GM04503 (cell line): ENCODE measurements at regions not wholly inside any gene's neighbourhood (a gene's known extent, or its start where the extent isn't known, plus 50 kb on each side); places are given as distances from the start of the nearest gene placed in this dataset.
"Not testable (repeated sequence)": the region's sequence is repeated elsewhere in the genome, so short reads cannot be mapped to it uniquely, and the experiment has no call there.

Source experiments
- DNase-seq: peaks from one replicate; pipeline ENCODE4 v3.0.0-alpha.2; 2012; ENCODE audit warnings: low read depth

DNA sequence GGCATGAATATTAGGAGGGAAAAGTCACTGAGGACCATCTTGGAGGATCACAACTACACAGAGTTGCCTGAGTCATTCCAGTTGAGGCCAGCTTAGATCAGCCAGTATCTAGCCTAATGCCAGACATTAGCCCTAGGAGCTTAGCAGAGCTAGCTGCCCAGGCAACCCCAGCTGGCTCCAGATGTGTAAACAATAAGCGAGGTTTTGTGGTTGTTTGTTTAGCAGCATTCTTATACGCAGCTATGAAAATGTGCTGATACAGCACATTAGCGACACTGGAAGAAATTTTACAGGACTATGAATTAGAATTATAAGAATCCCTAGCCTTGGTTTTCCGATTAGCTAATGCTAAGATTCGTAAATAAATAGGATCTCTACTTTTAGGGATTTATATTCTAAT, 59.3 kb downstream of the BTBD3 start:
- DNase-seq, result no peak

DNA sequence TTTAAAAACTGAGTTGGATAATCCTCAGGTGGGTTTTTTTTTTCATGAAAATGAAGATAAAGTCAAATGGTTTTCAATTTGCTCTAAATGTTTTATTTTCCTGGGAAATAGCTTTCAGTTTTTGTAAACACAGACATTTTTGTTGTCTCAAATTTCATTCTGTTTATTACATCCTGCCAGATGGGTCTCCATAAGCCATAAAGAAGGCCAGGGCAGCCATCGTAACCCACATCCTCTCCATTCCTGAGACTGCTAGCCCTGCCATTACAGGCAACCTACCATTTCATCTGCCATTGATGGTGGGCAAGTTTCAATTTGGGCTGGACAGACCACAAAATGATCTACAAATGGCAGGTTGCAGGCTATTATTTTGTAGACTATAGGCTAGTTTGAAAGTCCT, 60.8 kb downstream of the BTBD3 start:
- no peak for DNase-seq

GRCh38 chr20:11979306-11979990, 61.8 kb downstream of the BTBD3 start:
- no peak for DNase-seq

- DNase-seq, result no peak
These were observed 62.6 kb downstream of the BTBD3 start for GRCh38 chr20:11980263-11980662.

- no peak for DNase-seq
These were observed 63.8 kb downstream of the BTBD3 start for GRCh38 chr20:11981366-11981947.

GRCh38 chr20:11982289-11982954, 64.7 kb downstream of the BTBD3 start:
- DNase-seq, result no peak

DNA sequence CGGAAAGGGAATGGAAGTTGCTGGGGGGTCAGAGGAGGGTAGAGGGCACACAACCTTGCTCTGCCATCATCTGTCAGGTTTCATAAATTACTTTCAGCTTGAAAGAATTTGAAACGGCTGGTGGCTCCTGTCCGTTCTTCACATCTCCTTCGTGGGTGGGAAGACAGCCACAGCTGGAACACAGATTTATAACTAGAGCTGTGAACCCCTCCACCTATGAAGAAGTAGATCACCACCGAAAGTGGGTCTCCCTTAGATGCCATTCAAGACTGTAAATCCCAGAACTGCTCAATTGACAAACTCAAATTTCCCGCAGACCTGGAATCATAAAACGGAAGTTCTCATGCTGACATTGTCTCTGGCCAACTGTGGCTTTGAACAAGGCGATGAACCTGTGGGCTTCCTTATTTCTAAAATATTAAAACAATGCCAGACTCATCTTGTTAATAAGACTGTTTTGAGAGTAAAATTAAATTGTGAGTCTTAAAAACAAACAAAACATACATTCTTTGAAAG, 65.3 kb downstream of the BTBD3 start:
- no peak for DNase-seq

GRCh38 chr20:11986954-11987353, 69.3 kb downstream of the BTBD3 start:
- DNase-seq, result no peak

DNA sequence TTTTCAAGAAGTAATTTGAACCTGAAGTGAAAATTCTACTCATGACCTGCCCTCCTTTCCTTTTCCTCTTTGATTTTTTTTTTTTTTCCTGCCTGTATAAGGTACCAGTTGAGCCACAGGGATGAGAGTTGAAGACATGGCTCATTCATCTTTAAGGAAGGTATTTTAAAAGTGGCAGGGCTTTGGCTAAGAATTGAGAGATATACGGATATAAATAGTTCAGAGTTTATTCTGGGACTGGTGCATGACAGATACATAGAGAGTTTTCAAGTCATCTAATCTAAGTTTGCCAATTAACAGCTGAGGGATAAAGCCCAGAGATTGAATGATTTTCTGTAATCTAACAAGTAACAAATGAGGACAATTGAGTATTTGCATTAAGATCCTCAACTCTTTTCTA, 69.8 kb downstream of the BTBD3 start:
- no peak for DNase-seq

- DNase-seq, result no peak
These were observed 71.5 kb downstream of the BTBD3 start for GRCh38 chr20:11989018-11989771.

GRCh38 chr20:11992426-11992825, 74.7 kb downstream of the BTBD3 start:
- DNase-seq, result no peak

DNA sequence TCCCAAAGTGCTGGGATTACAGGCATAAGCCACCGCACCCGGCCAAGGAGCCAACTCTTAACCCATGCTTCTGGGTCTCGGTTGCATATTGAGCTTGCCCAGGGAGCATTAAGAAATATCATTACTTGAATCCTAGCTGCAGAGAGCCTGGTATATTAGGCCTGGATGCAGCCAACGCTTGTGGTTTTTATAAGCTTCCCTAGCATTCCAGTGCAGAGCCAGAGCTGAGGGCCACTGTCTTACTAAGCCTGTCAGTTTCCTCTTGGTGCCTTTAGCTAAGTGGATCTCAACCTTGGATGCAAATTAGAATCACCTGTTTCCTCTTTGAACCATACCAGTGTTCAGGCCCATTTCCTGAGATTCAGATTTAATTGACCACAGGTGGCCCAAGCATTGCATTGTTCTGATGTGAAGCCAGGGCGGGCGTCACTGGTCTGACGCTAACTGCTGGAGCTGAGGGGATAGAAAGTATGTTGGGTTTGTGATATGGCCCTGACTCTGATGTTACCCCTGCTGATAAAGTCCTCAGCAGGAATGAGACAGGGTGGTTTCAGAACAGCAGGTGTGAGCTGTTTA, 76.3 kb downstream of the BTBD3 start:
- no peak for DNase-seq

- no peak for DNase-seq
These were observed 78.3 kb downstream of the BTBD3 start for GRCh38 chr20:11995805-11996567.

- not testable (repeated sequence) for DNase-seq
These were observed 87.1 kb downstream of the BTBD3 start for GRCh38 chr20:12004776-12005175.

DNA sequence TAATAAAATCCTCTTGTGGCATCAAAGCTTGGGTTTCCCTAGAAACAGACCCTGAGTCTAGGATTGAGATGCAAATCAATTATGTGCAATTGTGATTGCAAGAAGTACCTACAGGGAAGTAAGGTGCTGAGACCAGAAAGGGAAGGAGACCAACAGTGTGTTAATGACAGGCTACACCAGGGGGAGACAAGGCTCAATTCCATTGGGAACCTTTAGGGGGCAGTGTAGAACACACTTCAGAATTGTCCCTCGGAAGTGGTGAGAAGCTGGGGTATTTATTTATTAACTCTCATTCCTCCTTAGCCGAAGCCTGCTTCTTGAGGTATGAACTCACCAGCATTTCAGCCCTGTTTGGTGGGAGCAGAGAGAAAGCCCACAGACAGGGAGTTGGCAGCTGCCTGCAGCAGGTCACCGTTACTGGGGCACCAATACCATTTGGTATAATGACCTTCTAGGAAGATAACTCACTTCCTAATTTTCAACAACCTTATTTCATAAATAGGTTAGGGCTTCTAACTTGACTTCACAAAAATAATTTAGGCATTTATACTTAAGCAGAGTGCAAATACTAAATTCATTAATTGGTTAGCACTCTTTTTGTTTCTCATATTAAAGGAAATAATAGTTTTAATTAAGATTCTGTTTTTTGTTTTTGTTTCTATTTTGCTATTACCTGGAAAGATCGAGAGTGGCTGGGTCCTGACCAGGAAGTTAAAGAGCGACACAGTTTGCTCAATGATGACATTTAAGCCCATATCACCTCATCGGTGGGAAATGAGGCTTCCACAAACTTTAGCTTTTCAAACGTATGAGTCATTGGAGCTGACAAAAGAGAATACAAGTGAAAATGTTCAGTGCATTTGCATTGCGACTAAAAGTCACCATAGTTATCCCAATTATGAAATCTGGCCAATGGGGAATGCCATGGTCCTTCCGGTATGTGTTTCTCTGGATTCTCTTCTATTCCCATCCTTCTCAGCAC, 94.8 kb downstream of the BTBD3 start:
- peak; percentile 4 for DNase-seq

DNA sequence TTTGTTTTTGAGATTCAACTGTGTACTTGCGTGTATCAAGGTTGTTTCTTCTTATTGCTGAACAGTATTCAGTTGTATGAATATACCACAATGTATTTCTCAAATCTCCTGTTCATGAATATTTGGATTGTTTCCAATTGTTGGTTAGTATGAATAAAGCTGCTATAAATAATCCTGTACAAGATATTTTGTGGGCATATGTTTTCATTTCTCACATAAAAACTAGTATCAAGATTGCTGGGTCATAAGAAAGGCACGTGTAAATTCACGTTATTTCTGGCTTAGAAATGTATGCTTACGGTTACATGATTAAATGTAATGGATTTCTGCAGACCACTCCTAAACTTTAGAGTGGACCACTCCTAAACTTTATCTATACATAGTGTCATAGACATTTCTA, 96.6 kb downstream of the BTBD3 start:
- no peak for DNase-seq

DNA sequence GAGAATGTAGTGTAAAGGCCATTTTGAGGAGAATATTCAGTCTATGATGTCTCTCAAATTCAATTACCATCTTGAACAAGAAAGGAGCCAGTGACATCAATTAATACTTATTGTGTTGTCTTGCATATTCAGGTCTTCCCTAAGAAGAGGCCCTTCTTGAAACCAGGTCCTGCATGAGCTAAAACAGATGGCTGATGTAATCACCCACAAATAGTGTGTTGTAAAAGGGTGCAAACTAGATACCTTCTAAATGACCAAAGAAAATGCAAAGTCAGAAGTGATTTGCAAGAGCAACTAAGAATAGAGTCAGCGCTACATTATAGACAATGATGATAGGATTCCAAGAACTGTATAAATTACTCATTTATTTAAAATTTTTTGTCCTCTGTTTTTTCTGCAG, 97.0 kb downstream of the BTBD3 start:
- no peak for DNase-seq

GRCh38 chr20:12016291-12016690, 98.6 kb downstream of the BTBD3 start:
- DNase-seq, result no peak

DNA sequence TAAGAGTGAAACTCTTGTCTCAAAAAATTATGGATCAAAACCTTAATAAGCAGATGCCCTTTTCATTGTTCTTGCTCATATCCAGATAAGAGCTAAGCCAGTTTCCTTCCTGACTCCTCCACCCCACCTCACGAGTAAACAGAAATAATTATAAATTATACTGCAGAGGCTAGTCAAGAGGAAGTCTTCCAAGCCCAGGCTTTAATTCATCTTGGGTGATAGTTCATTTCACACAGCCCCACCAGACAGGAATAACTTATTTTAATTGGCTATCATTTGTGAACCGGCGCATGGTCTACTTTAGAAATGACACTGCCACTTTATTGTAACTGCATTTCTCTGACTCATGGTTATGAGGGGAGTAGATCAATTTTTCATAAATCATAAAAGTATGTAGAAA, 102.0 kb downstream of the BTBD3 start:
- no peak for DNase-seq

- DNase-seq, result no peak
These were observed 103.2 kb downstream of the BTBD3 start for GRCh38 chr20:12020846-12021245.
